GM18873 (cell line): ENCODE measurements at regions not wholly inside any gene's neighbourhood (a gene's known extent, or its start where the extent isn't known, plus 50 kb on each side); places are given as distances from the start of the nearest gene placed in this dataset.

Source experiments
- ATAC-seq: cut with Tn5 transposase; IDR thresholded peaks from one replicate; pipeline ENCODE4 v1.9.1; 2021; ENCODE audit warnings: mild to moderate bottlenecking, moderate library complexity, moderate number of reproducible peaks; ENCODE audit not compliant: unreplicated experiment, low FRiP score

- no peak for ATAC-seq
These were observed 111.8 kb upstream of the ADAMTSL1 start for GRCh38 chr9:18362166-18362565.

GRCh38 chr9:18362901-18363685 is 110.9 kb upstream of the ADAMTSL1 start:
- ATAC-seq = no peak

- ATAC-seq = no peak
These were observed 108.3 kb upstream of the ADAMTSL1 start for GRCh38 chr9:18365651-18366050.

- ATAC-seq = no peak
These were observed 107.8 kb upstream of the ADAMTSL1 start for GRCh38 chr9:18366184-18366583.

GRCh38 chr9:18368206-18368605 is 105.7 kb upstream of the ADAMTSL1 start:
- no peak for ATAC-seq

- no peak for ATAC-seq
These were observed 102.8 kb upstream of the ADAMTSL1 start for GRCh38 chr9:18371141-18371540.

- no peak for ATAC-seq
These were observed 102.3 kb upstream of the ADAMTSL1 start for GRCh38 chr9:18371621-18372020.

GRCh38 chr9:18379073-18379811 is 94.7 kb upstream of the ADAMTSL1 start:
- no peak for ATAC-seq

- ATAC-seq = no peak
These were observed 91.7 kb upstream of the ADAMTSL1 start for GRCh38 chr9:18382243-18382642.

- no peak for ATAC-seq
These were observed 89.9 kb upstream of the ADAMTSL1 start for GRCh38 chr9:18384066-18384465.

- ATAC-seq = no peak
These were observed 88.1 kb upstream of the ADAMTSL1 start for GRCh38 chr9:18385696-18386490.

- ATAC-seq = no peak
These were observed 83.6 kb upstream of the ADAMTSL1 start for GRCh38 chr9:18390393-18390792.

GRCh38 chr9:18393340-18394130 is 80.4 kb upstream of the ADAMTSL1 start:
- ATAC-seq = no peak

- no peak for ATAC-seq
These were observed 79.1 kb upstream of the ADAMTSL1 start for GRCh38 chr9:18394847-18395351.

GRCh38 chr9:18396102-18396728 is 77.7 kb upstream of the ADAMTSL1 start:
- no peak for ATAC-seq

GRCh38 chr9:18397076-18397475 is 76.9 kb upstream of the ADAMTSL1 start:
- ATAC-seq = no peak

- ATAC-seq = no peak
These were observed 75.9 kb upstream of the ADAMTSL1 start for GRCh38 chr9:18398038-18398437.

GRCh38 chr9:18404434-18405029 is 69.4 kb upstream of the ADAMTSL1 start:
- no peak for ATAC-seq

GRCh38 chr9:18405240-18405639 is 68.7 kb upstream of the ADAMTSL1 start:
- no peak for ATAC-seq
